Fibroblast of the aortic adventitia (primary cell): ENCODE measurements at regions not wholly inside any gene's neighbourhood (a gene's known extent, or its start where the extent isn't known, plus 50 kb on each side); places are given as distances from the start of the nearest gene placed in this dataset.

ENCODE experiments used
- DNase-seq: peaks from one replicate; pipeline ENCODE4 v3.0.0-alpha.2; 2010; ENCODE audit warnings: low read depth
- H3K4me3 ChIP-seq: 2 replicates; pipeline ENCODE4 v1.5.1; 2011; ENCODE audit warnings: low read depth, mild to moderate bottlenecking, control low read depth, low read length, moderate library complexity
- TF ChIP-seq, protein P1 (sequence below): IDR thresholded peaks from 2 replicates; pipeline ENCODE4 v1.5.1; 2011; ENCODE audit warnings: mild to moderate bottlenecking, low read length, control low read depth, inconsistent platforms; ENCODE audit not compliant: insufficient read depth

GRCh38 chr13:22428188-22428828, 752.5 kb upstream of the SGCG start:
- no peak overlapping the region for H3K4me3 ChIP-seq
- peak; percentile 26 for DNase-seq
- TF ChIP-seq, protein P1, sequence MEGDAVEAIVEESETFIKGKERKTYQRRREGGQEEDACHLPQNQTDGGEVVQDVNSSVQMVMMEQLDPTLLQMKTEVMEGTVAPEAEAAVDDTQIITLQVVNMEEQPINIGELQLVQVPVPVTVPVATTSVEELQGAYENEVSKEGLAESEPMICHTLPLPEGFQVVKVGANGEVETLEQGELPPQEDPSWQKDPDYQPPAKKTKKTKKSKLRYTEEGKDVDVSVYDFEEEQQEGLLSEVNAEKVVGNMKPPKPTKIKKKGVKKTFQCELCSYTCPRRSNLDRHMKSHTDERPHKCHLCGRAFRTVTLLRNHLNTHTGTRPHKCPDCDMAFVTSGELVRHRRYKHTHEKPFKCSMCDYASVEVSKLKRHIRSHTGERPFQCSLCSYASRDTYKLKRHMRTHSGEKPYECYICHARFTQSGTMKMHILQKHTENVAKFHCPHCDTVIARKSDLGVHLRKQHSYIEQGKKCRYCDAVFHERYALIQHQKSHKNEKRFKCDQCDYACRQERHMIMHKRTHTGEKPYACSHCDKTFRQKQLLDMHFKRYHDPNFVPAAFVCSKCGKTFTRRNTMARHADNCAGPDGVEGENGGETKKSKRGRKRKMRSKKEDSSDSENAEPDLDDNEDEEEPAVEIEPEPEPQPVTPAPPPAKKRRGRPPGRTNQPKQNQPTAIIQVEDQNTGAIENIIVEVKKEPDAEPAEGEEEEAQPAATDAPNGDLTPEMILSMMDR, result no peak

DNA sequence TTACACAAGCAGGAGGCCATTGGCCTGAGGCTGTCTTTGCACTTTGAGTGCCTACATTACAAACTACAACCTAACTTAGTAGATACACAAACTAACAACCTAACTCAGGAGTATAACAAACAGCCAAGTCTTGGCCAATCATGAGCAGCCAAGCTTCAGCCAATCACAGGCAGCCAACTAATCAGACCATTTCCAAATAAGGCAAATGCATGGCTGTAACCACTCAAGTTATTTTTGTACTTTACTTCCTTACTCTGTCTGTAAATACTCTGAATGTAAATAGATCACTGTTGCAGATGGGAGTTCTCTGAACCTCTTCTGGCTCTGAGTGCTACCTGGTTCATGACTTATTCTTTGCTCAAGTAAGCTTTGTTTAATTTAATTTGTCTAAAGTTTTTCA, 748.1 kb upstream of the SGCG start:
- H3K4me3 ChIP-seq, result no peak overlapping the region
- TF ChIP-seq, protein P1, result no peak
- DNase-seq, result no peak

DNA sequence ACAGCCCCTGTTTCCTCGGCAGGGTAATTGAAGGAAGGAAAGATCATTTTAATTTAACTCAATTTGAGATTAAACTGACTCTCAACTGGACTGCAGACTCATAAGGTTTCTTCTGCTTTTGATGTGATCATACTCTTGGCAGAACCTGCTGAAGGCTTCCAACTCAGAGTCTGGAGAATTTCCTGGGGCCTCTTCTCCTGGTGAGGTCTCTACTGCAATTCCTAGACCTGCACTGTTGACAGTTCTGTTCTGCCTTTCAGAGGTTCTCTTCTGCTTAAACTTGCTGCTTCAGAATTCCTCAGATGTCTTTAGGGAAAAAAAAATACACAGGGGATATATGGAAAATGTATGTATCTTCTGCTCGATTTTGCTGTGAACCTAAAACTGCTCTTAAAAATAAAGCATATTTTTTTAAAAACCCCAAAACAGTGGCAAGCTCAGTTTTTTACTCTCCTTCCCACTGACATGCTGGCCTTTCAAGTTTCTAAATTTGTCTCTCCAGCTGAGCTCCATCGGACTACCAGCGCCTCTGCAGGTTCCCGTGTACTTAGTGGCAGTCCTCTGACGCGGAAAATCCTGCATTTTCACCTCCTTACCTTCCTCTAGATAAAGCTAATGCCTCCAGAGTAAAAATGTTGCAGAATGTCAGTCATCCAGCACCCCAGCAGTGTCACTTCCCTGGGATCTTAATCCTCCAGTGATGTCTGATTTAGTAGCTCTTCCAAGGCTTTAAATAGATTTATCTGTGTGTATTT, 733.5 kb upstream of the SGCG start:
- no peak for DNase-seq
- TF ChIP-seq, protein P1, result no peak
- H3K4me3 ChIP-seq, result no peak overlapping the region

GRCh38 chr13:22449251-22449650, 731.5 kb upstream of the SGCG start:
- DNase-seq, result no peak
- H3K4me3 ChIP-seq, result no peak overlapping the region
- TF ChIP-seq, protein P1, result no peak

GRCh38 chr13:22451327-22451741, 729.4 kb upstream of the SGCG start:
- no peak for DNase-seq
- no peak overlapping the region for H3K4me3 ChIP-seq
- TF ChIP-seq, protein P1, result no peak

DNA sequence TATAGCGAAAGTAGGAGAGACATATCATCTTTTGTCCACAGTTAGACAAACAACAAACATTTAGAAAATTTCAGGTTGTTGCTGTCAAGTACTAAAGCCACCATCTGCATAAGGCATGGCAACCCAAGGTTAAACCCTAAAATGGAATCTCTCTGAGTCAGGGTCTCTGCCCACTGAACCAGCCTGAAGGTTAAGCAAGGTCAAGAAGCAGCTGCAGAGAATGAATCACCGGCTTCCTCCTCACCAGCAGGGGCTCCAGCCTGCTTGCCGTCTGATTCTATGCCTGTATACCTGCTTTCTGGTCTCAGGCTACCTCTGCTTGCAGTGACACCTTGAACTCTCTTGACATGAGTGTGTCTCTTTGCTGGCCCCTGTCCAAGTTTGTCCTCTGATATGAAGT, 726.2 kb upstream of the SGCG start:
- TF ChIP-seq, protein P1, result no peak
- H3K4me3 ChIP-seq, result no peak overlapping the region
- no peak for DNase-seq
